ENCODE measurements at regions not wholly inside any gene's neighbourhood (a gene's known extent, or its start where the extent isn't known, plus 50 kb on each side); places are given as distances from the start of the nearest gene placed in this dataset.
A peak's percentile ranks its signal among the peaks of the same experiment; 100 is the strongest.

DNA sequence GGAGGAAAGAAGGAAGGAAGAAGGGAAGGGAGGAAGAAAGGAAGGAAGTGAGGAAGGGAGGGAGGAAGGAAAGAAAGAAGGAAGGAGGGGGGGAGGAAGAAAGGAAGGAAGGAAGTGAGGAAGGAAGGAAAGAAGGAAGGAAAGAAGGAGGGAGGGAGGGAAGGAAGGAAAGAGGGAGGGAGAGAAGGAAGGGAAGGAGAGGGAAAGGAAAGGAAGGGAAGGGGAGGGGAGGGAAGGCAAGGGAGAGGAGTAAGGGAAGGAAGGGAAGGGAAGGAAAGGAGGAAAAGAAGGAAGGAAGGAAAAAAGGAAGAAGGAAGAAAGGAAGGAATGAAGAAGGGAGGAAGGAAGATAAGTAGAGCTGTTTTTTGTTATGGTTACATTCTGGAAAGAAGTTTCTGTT is 141.2 kb downstream of the LRRC3B start:
- no peak for DNase-seq
- no peaks in the 10 kb centered on the region for H3K27me3 ChIP-seq (ENCODE audit: control insufficient read depth, insufficient read depth, low read length)
- H3K4me3 ChIP-seq (ENCODE audit: insufficient read depth, low read depth, low read length) = no peak overlapping the region
- H3K36me3 ChIP-seq (replicated peaks; ENCODE audit: control insufficient read depth, insufficient read depth, low read length) = no peaks in the 10 kb centered on the region

DNA sequence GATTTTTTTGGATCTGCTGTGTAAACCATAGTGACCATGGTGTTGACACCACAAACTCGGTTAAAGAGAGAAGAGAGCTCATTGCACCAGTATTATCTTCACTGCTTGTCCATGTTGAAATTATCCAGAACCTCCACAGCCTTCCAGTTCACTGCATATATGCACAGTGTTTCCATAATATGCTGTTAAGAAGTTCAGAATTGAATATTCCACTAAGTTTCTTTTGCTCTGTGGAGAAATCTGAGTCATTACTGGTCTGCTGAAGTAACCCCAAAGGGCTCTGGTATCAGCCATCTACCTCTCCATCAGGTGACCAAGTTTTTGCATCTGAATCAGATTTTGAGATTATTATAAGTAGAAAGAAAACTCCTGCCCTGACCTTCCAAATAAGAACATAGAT is 143.5 kb downstream of the LRRC3B start:
- no peak for DNase-seq
- H3K36me3 ChIP-seq (replicated peaks; ENCODE audit: control insufficient read depth, insufficient read depth, low read length) = no peaks in the 10 kb centered on the region

DNA sequence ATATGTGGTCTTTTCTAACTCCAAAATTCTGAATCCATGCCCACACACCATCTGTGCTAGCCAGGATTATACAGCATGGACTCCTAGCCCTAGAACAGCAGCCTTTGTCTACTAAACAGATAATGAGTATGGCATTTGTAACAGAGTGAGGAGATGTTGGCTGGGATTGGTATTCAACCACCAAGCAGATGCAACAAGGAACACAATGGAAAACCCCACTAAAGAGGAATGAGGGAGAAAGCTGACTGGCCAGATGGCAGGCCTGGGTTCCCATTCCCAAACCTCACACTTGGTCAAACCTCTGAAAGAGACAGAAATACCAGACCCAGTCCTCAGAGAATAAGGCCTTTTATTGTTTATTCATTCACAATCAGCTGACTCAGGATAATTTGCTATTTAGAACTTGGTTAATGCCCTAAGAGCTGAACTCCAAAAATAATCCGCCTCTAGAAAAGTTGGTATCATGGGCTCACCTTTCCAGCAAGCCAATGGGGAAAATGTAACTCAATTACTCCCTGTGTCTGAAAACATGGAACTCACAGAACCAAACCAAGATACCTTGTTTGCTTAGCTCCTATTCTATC is 145.6 kb downstream of the LRRC3B start:
- no peaks in the 10 kb centered on the region for H3K36me3 ChIP-seq (replicated peaks; ENCODE audit: control insufficient read depth, insufficient read depth, low read length)
- H3K27me3 ChIP-seq (ENCODE audit: control insufficient read depth, insufficient read depth, low read length) = no peaks in the 10 kb centered on the region
- no peak overlapping the region for H3K4me3 ChIP-seq (ENCODE audit: insufficient read depth, low read depth, low read length)
- DNase-seq = no peak

More for the DNA sequence above, 143.5 kb downstream of the LRRC3B start:
- H3K4me3 ChIP-seq (ENCODE audit: insufficient read depth, low read depth, low read length) = no peak overlapping the region
- H3K27me3 ChIP-seq (ENCODE audit: control insufficient read depth, insufficient read depth, low read length) = no peaks in the 10 kb centered on the region

DNA sequence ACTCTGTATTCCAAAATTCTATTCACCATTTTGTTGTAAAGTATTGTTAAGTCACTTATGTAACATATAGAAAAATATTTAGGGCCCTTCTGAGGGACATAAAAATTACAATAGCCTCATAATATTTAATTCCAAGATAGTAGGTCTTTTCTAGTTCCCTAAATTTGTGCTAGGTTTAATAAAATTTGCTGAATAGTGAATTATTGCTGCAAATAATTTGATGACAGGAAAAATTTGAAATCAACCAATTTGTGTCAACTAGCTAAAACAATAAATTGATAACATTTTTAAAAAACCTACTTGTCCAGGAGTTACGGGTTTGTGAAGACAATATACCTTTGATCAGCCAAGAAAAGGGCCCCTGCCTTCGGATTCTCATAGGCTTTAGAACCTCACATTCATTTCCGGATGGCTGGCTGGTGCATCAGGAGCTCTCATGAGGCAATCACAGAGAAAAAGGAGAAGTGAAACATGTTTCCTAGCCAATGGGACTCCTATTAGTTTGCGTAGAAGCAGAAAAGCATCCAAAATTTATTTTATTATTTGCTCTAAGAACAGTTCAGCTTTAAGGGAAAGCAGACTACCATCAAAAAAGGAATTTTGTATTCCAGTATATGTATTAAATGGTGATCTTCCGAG is 177.2 kb downstream of the LRRC3B start:
- DNase-seq = no peak
- H3K4me3 ChIP-seq (ENCODE audit: insufficient read depth, low read depth, low read length) = no peak overlapping the region
- H3K27me3 ChIP-seq (ENCODE audit: control insufficient read depth, insufficient read depth, low read length) = no peaks in the 10 kb centered on the region
- no peaks in the 10 kb centered on the region for H3K36me3 ChIP-seq (replicated peaks; ENCODE audit: control insufficient read depth, insufficient read depth, low read length)

DNA sequence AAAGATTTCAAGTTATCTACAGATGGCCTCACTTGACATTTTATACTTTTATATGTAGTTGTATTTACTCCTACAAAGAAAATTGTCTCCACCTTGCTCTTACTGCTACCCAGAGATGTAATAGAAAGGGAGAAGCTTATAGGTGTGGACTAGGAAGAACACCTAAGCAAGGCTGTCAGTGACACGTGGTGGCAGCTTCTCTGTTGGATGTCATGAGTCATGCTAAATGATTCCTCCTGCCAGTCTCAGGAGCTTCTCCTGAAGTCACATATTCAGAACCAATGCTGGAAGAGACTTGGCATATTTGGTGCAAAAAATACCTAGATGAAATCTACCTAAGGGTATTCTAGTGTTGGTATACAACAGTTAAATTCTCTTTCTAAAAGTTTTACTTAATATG is 184.7 kb downstream of the LRRC3B start:
- Histone ChIP-seq H3K36me3 (replicated peaks; ENCODE audit: control insufficient read depth, insufficient read depth, low read length) (no peaks in the 10 kb centered on the region), H3K4me3 (ENCODE audit: insufficient read depth, low read depth, low read length) (no peak overlapping the region), H3K27me3 (ENCODE audit: control insufficient read depth, insufficient read depth, low read length) (no peaks in the 10 kb centered on the region)
- DNase-seq = no peak

DNA sequence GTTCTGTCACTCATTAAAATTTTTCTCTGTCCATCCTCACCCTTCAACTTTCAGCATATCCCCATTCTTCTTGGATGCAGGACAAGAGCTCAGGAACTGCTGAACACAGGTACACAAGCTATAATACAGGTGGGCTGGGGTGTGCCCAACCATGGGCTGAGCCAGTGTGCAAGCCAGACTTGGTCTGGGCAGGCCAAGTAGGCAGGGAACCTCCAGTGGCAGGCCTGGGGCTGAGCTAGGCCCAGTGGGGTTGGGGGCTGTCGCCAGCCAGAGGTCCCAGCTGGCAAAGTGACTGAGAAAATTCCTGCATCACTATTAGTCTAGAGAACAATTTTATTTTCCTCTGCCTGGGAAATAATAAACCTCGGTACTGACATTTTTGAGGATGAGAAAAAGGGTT is 202.9 kb downstream of the LRRC3B start:
- Histone ChIP-seq H3K4me3 (ENCODE audit: insufficient read depth, low read depth, low read length) (no peak overlapping the region), H3K27me3 (ENCODE audit: control insufficient read depth, insufficient read depth, low read length) (no peaks in the 10 kb centered on the region), H3K36me3 (replicated peaks; ENCODE audit: control insufficient read depth, insufficient read depth, low read length) (no peaks in the 10 kb centered on the region)
- DNase-seq = no peak

DNA sequence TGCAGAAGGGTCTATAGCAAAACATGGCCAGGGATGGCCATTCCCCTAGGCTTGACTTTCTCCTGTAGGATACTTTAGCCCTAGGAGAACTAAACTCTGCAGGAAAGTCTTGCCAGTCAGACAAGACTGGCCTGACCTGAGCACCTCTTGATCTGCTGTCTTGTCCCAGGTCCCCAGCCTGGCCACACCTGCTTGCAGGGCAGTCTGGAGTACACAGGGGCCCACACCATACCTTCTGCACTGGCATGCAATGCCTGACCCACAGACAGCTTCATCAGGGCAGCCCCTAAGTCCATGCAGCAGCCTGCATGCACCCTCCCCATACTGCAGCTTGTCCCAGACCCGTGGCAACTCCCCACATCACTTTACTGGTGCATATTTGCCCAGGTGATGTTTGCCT is 204.6 kb downstream of the LRRC3B start:
- no peak overlapping the region for H3K4me3 ChIP-seq (ENCODE audit: insufficient read depth, low read depth, low read length)
- DNase-seq = no peak
- H3K27me3 ChIP-seq (ENCODE audit: control insufficient read depth, insufficient read depth, low read length) = no peaks in the 10 kb centered on the region
- H3K36me3 ChIP-seq (replicated peaks; ENCODE audit: control insufficient read depth, insufficient read depth, low read length) = no peaks in the 10 kb centered on the region

DNA sequence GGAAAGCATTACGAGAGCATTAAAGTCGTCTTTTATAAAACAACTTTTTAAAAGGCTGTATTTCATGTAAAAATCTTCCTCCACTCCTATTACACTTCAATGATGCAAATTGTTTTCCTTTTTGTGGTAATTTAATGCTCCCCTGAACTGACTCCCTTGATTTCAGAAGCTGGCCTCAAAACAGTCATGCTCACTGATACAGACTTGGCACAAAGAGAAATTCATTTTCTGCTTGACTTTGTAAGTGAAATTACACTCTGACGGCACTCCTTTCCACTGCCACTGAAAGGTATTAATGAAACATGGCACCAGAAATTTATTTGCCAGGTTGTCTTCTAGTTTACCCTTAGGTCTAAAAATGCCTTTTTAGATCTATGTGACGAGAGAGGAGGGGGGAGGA is 215.5 kb downstream of the LRRC3B start:
- H3K27me3 ChIP-seq (ENCODE audit: control insufficient read depth, insufficient read depth, low read length) = no peaks in the 10 kb centered on the region
- no peaks in the 10 kb centered on the region for H3K36me3 ChIP-seq (replicated peaks; ENCODE audit: control insufficient read depth, insufficient read depth, low read length)
- H3K4me3 ChIP-seq (ENCODE audit: insufficient read depth, low read depth, low read length) = no peak overlapping the region
- no peak for DNase-seq

DNA sequence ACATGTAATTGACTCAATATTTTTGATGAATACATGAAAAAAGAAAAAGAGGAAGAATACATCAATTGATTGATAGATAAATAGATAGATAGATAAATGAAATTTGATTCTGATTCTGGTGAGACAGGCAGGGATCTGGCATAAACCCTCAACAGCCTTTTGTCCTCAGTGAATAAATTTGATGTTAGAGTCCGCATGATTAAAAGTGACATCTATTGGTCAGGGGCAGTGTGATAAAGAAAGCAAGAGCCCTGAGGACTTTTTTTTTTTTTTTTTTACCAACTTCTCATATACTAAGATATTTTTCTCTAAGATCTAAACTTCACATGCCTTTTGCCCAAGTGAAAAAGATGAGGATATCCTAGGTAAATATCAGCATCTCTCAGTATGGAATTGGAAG is 216.4 kb downstream of the LRRC3B start:
- Histone ChIP-seq H3K4me3 (ENCODE audit: insufficient read depth, low read depth, low read length) (no peak overlapping the region), H3K36me3 (replicated peaks; ENCODE audit: control insufficient read depth, insufficient read depth, low read length) (no peaks in the 10 kb centered on the region), H3K27me3 (ENCODE audit: control insufficient read depth, insufficient read depth, low read length) (no peaks in the 10 kb centered on the region)

DNA sequence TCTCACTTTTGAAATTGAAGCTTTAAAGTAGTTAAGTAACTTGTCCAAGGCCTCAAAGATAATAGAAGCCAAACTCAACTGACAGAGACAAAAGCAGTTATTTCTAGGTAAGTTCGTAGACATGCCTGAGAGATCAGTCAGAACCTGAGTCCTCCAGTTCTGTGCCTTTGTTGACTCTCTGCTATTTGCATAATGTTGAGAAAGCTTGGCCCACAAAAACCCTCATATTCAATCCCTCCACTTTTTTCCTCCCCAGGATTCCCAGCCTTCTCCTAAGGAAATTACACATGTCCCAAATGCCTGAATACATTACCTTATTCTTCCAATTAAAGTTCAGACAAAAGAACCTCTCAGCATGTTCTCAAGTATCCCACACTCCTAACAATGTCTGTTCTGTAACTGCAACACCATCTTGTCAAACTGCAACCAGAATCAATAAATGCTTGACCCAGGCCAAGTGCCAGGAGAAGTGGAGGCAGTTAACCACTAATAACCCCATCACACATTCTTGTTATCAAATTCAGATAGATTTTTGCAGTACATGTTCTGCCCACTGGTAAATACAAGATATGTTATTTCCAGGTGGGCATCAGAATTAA is 217.8 kb downstream of the LRRC3B start:
- peak; percentile 13 for DNase-seq

More for the DNA sequence above, 216.4 kb downstream of the LRRC3B start:
- no peak for DNase-seq

DNA sequence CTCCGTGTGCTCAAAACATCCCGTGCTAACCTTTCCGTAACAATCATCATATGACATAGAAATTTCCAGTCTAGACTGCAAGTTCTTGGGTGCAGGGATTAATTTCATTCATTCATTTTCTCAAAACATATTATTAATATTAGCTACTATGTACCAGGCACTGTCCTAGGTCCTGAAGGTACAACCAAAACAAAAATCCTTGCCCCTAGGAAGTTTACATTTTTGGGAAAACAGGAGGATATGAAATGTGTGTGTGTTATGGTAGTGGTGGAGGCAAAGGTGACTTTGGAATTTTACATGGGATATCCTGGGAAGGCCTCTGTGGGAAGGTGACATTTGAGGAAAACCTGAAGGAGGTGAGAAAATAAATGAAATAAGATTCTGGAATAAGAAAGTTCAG is 222.6 kb downstream of the LRRC3B start:
- no peaks in the 10 kb centered on the region for H3K27me3 ChIP-seq (ENCODE audit: control insufficient read depth, insufficient read depth, low read length)
- no peak for DNase-seq
- H3K4me3 ChIP-seq (ENCODE audit: insufficient read depth, low read depth, low read length) = no peak overlapping the region
- no peaks in the 10 kb centered on the region for H3K36me3 ChIP-seq (replicated peaks; ENCODE audit: control insufficient read depth, insufficient read depth, low read length)

More for the DNA sequence above, 217.8 kb downstream of the LRRC3B start:
- Histone ChIP-seq H3K36me3 (replicated peaks; ENCODE audit: control insufficient read depth, insufficient read depth, low read length) (no peaks in the 10 kb centered on the region), H3K4me3 (ENCODE audit: insufficient read depth, low read depth, low read length) (no peak overlapping the region), H3K27me3 (ENCODE audit: control insufficient read depth, insufficient read depth, low read length) (no peaks in the 10 kb centered on the region)

DNA sequence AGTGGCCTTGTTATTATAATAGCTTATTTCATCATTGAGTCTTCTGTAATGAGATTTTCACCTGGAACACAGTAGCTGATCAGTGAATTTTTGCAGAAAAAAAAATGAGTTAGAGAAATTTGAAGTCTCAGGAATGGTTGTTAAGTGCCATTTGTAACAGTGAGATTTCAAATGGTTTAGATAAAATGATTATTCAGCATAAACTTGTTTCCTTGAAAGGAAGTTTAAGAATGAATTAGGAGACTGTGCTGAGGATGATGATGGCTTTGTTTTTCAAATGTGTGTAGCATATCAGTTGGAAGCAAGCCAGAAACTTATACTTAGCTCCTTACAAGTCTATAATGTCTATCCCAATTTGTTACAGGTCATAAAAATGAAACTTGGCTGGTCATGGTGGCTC is 225.1 kb downstream of the LRRC3B start:
- DNase-seq = no peak

DNA sequence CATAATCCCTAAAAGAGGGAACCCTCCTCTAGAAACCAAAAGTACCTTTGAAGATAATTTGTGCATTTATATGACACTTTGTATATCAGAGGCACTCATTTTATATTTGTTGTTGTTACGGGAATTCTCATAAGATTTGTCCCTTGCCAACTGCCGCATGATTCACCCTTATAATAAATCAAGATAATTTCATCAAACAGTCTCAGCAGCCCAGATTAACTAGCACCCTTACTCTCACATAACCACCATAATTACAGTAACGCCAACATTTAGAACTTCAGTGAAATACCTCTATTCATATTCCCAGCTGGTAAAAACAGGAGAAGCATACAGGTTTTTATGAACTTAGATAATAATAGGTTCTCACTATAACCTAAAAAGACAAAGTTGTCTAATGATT is 271.9 kb downstream of the LRRC3B start:
- no peaks in the 10 kb centered on the region for H3K27me3 ChIP-seq (ENCODE audit: control insufficient read depth, insufficient read depth, low read length)
- DNase-seq = no peak
- H3K36me3 ChIP-seq (replicated peaks; ENCODE audit: control insufficient read depth, insufficient read depth, low read length) = no peaks in the 10 kb centered on the region
- H3K4me3 ChIP-seq (ENCODE audit: insufficient read depth, low read depth, low read length) = no peak overlapping the region

More for the DNA sequence above, 225.1 kb downstream of the LRRC3B start:
- Histone ChIP-seq H3K36me3 (replicated peaks; ENCODE audit: control insufficient read depth, insufficient read depth, low read length) (no peaks in the 10 kb centered on the region), H3K27me3 (ENCODE audit: control insufficient read depth, insufficient read depth, low read length) (no peaks in the 10 kb centered on the region), H3K4me3 (ENCODE audit: insufficient read depth, low read depth, low read length) (no peak overlapping the region)

DNA sequence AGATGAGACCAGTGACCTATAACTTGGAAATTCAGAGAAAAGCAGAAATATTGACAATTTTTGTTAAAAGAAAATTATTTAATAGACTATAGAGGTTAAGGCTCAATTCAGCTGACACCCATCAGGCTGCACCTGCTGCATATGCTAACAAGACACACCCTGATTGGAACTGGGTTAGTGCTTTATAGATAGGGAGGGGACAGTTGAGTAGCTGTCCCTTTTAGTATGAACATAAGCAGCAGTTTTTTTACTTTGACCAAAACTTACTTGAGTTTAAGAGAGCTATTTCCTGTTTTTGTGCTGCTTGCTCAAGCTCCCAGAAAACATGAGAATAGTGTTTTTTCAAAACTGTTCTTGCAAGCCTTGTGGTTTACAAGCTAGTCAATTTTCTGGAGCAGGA is 292.6 kb downstream of the LRRC3B start:
- no peak overlapping the region for H3K4me3 ChIP-seq (ENCODE audit: insufficient read depth, low read depth, low read length)
- no peaks in the 10 kb centered on the region for H3K36me3 ChIP-seq (replicated peaks; ENCODE audit: control insufficient read depth, insufficient read depth, low read length)
- no peak for DNase-seq
- H3K27me3 ChIP-seq (ENCODE audit: control insufficient read depth, insufficient read depth, low read length) = no peaks in the 10 kb centered on the region

DNA sequence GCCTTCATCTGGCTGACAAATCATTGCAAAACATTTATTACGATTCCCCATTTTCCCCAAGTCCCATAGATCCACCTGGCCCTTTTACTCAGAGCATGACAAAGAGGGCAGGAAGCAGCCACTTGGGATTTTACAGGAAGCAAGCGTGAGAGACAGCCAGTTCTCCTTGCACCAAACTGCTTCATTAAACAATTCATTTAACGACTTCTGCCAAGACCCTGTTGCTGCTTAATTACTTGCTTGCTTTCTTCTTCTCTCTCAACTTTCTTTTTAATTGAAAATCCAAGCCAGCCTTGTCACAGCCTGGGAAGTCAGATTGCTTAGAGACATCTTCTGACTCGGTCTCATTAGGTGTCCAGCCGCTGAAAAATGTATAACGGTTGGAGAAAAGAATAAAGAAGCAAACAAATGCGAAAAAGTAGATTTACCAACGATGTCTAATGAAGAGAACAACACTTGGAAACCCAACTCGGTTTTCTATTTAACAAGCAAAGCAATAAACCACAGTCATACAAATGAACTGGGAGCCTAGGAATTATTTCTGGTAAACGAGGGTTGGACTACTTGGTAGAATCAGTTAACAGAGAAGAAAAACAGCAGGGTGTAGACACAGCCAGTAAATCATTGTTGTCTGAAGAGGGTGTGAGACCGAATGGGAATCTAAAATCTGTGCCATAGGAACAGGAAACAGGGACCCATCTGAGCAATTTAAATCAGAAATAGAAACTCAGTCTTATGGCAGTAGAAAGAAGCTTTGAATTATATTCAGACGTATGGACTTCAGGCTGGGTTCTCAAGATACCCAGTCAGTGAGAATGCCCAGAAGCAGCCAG is 298.3 kb downstream of the LRRC3B start:
- Histone ChIP-seq H3K36me3 (replicated peaks; ENCODE audit: control insufficient read depth, insufficient read depth, low read length) (no peaks in the 10 kb centered on the region), H3K27me3 (ENCODE audit: control insufficient read depth, insufficient read depth, low read length) (no peaks in the 10 kb centered on the region), H3K4me3 (ENCODE audit: insufficient read depth, low read depth, low read length) (no peak overlapping the region)
- no peak for DNase-seq
